AG20443 (cell line): ENCODE measurements at regions not wholly inside any gene's neighbourhood (a gene's known extent, or its start where the extent isn't known, plus 50 kb on each side); places are given as distances from the start of the nearest gene placed in this dataset.

Source experiments
- DNase-seq: peaks from one replicate; pipeline ENCODE4 v3.0.0; 2012; ENCODE audit warnings: low spot score, mixed read lengths

- DNase-seq = no peak
Observed at GRCh38 chr2:239765076-239765845, 259.9 kb downstream of the NDUFA10 start.

DNA sequence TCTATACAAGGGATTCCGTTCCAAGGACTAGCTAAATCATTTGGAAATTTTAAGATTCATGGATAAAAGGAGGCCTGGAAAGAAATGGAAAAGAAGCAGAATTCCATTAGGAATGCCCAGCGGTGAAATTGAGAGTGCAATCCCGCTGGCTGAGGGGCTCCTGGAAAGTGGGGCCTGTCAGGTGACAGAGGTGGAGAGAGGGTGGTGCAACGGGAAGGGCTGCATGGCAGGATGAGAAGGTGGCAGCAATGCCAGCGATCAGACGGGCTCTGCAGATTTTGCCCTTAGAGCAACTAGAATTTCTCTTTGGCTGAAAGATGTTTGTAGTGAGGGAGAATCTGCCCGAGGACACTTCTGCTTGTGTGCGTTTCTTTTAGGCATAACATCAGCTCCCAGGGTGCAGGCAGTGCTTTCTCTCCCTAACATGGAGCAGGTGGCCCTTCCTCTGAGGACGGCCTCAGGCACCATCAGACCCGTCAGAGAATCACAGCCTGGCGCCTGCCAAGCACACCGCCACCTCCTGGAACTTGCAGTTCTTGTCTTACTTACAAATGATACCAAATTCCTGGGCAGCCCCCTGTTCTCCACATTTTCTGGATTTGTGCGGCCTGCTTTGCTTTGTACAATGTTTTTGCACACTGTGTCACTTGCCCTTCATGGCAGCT lies 261.6 kb downstream of the NDUFA10 start:
- DNase-seq = peak; percentile 37

GRCh38 chr2:239762655-239763269 lies 262.4 kb downstream of the NDUFA10 start:
- no peak for DNase-seq

DNA sequence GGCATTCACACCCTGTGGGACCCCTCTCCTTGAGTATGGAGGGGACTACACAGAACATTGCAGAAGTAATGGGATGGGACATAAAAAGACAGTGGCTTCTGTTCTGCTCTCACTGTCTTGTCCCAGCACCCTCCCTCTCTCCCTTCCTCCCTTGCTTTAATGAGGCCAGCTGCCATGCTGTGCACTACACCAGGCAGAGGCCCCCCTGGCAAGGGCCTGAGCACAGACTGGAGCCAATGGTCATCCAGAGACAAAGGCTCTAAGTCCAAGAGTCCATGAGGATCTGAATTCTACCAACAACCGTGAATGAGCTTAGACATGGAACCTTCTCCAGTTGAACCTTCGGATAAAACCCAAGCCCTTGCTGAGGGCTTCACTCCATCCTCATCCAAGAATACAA lies 263.0 kb downstream of the NDUFA10 start:
- no peak for DNase-seq

DNA sequence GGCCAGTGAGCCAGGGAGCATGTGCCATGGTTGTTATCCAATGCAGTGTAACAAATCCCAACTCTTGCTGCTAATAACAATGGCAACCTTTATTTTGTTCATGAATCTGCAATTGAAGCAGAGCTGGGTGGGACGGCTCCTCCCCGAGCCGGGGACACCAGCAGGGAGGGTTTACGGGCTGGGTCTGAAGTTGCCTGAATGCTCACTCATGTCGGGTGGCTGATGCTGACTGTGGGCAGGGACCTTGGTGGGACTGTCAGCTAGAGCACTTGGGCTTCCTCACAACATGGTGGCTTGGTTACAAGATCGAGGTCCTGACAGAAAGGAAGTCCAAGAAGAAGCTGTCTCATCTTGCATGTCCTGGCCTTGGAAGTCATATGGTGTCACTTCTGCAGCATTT lies 264.5 kb downstream of the NDUFA10 start:
- DNase-seq = no peak

DNA sequence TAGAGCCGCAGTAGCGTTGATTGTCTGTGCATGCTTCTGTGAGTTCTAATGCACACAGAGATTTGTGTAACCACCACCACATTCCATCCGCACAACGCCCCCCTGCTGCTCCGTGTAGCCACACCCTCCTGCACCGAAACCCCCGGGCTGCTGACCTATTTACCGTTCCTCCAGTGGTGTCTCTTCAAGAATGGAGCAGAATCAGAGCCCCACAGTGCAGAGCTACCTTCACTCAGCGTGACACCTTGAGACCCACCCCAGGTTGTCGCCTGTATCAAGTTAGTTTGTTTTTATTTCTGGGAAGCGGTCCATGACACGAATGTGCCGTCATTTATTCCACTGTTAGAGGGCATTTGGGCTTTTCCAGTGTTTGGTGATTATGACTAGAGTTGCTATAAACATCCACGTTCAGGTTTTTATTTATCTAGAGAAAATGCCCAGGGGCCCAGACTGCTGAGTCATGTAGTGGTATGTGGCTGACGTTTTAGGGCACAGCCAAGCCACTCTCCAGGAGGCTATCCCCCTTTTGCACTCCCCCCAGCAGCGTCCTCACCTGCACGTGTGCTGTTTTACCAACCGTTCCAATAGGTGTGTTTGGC lies 266.8 kb downstream of the NDUFA10 start:
- no peak for DNase-seq

GRCh38 chr2:239756790-239757760 lies 268.1 kb downstream of the NDUFA10 start:
- no peak for DNase-seq

- no peak for DNase-seq
Observed at GRCh38 chr2:239756031-239756789, 268.9 kb downstream of the NDUFA10 start.

- no peak for DNase-seq
Observed at GRCh38 chr2:239753401-239753837, 271.7 kb downstream of the NDUFA10 start.

DNA sequence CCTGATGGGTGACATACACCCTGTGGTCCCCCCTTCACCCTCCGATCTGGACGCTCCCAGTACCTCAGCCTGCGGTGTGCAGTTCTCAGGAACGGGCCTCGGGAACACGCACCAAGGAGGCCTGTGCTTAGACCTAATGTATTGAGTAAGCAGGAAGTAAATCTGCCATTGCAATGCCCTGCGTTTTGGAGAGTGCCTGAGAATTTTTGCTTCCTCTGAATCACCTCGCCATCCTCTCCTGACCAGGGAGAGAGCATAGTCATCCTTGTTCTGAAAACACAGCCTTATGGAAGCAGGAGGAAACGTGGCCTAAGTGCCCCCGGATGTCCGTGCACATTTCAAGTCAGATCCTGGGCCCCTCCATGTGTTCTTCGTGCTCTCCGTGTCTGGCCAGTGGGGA lies 272.2 kb downstream of the NDUFA10 start:
- no peak for DNase-seq

DNA sequence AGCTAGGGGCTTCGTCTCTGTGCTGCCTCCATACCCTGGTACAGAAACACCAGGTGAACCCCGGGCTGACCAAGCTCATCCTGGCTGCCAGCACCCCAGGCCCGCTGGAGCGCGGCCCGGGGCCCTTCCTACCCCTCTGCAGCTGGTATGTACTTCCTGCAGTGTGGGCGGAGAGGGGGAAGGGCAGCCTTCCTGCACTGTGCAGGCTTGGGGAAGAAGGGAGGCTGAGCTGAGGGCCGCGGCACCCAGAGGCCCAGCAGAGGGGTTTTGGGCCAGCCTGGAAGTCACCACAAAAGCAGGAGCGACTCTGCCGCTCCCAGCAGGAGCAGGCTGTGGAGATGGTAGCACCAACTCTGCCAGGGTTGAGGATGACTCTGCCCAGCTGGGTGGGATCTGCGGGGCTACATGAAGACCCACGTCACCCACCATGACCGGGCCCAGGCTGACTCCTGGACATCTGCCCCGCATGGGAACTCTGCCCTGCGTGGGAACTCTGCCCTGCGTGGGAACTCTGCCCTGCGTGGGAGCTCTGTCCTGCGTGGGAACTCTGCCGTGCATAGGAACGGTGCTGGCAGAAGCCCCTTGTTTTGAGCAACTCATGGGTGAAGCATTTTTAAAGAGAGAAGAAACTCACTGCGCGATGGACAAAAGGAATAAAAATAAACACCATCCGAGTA lies 273.3 kb downstream of the NDUFA10 start:
- DNase-seq = no peak

DNA sequence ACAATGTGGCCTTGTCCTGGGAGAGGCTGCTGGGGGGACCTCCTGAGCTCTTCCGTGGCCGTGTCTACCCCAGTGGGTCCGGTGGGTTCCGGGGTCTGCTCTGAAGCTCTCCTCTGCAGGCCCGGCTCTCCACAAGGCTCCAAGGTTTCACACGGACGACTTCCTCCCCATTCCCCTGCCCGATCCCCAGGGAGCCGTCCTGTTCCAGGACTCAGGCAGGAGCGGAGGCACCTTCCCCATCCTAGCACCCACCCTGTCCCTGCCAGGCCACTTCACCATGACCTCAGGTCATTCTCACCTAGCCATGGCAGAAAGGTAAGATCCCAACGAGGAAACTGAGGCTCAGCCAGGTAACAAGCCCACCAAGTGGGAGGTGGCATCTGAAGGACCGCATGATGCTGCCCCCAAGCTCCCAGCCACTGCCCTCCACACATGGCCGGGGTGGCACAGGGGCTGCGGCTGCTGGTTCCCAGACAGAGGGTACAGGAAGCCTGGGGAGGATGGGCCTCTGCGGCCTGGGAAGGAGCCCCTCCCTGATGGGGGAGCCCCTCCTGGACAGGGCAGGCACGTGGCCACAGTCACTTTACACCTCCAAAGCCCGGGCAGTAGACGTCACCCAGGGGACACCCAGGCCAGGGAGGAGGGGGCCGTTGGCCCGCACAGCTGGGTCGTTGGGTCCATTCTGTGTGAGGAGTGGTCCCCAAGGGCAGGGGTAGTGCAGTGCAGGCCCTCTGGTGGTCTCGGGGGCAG lies 274.0 kb downstream of the NDUFA10 start:
- no peak for DNase-seq

DNA sequence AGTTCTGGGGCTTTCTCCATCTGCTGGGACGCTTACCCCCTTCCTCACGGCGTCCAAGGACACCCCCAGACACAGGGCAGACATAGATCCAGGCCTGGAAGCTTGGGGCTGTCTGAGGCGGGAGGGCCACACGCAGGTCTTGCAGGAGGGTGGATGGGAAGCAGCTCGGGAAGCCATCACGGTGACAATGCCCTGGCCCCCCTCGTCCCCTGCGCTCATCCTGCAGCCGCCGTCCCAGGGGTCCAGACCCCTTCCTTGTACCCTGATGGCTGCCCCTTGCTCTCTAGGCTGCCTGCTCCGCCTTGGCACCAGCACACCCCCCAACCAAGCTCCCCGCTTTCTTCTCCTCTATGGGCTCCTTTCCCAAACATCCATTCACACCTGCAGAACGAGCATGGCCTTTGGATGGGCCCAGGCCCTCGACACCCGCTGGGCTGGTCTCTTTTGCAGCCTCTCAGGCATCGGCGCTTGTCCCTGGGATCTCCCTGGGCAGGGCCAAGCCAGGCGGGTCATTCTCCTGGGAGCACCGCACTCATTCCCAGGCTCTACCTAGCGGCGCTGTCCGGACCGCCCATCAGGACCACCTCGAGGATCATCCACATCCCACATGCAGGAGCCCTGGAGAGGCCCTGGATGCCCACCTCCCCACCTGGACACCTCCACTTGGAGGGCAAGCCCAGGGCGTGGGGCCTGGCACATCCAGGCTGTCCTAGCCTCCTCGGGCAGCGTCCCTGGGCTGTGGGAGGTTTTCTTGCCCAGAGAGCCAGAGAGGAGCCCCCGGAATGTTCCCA lies 274.9 kb downstream of the NDUFA10 start:
- no peak for DNase-seq

- no peak for DNase-seq
Observed at GRCh38 chr2:239749272-239749873, 275.8 kb downstream of the NDUFA10 start.

- no peak for DNase-seq
Observed at GRCh38 chr2:239748811-239749210, 276.3 kb downstream of the NDUFA10 start.

DNA sequence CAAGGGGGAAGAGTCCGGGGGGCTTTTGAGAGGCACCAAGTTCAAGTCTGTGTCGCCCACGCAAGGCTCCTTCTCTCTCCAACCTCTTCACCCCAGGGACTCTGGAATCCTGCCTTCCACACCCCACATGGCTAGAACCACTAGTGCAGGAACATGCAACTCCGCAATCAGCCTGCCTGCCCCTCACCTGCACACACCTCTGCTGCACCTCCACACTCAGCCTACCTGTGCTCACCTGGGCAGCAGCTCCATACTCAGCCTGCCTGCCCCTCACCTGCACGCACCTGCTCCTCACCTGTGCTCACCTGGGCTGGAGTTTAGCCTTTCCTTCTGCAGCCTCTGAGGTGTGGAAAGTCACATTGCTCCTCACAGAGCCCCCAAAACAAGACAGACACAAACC lies 277.4 kb downstream of the NDUFA10 start:
- DNase-seq = no peak

GRCh38 chr2:239747274-239747673 lies 277.9 kb downstream of the NDUFA10 start:
- DNase-seq = no peak

DNA sequence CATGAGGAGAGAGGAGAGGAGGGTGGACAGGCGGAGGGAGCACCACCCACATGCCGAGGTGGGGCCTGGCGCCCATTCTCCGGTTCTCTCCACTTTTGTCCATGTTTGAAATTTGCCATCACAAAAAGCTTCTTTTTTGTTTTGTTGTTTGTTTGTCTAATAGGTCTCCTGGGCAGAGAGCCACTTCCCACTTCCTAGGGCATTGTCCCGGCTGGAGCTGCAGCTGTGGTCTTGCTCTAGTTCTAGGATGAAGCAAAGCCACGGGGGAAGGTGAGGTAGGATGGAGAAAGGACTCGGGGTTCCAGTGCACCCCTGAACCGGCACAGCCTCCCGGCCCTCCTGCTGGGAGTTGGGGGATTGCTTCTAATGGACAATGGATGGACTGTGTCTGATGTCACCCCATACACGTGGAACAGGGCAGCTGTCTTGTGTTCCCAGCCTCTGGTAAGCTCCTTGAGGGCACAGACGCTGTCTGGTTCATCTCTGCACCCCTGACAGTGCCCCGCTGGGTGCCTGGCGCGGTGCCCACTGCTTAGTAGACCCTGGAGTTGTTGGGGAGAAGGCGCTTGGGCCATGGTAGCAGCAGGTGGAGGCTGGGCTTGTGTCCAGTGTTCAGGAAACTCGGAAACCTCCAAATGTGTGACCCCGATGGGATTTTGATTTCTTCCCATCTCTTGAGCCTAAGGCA lies 278.4 kb downstream of the NDUFA10 start:
- no peak for DNase-seq
